NCI-H2196 (cell line): ENCODE measurements at regions not wholly inside any gene's neighbourhood (a gene's known extent, or its start where the extent isn't known, plus 50 kb on each side); places are given as distances from the start of the nearest gene placed in this dataset.
A peak's percentile ranks its signal among the peaks of the same experiment; 100 is the strongest.

Experiments
- DNase-seq: peaks from one replicate; lab custom pipeline; 2025; ENCODE audit not compliant: unreplicated experiment; lab: John Stamatoyannopoulos, UW

GRCh38 chr7:55690-56248 is 136.6 kb upstream of the FAM20C start:
- DNase-seq, result no peak

- no peak for DNase-seq
These were observed 136.0 kb upstream of the FAM20C start for GRCh38 chr7:56291-56913.

- DNase-seq, result no peak
These were observed 135.3 kb upstream of the FAM20C start for GRCh38 chr7:57071-57470.

- no peak for DNase-seq
These were observed 134.7 kb upstream of the FAM20C start for GRCh38 chr7:57482-58255.

- no peak for DNase-seq
These were observed 134.1 kb upstream of the FAM20C start for GRCh38 chr7:58316-58715.

- no peak for DNase-seq
These were observed 133.0 kb upstream of the FAM20C start for GRCh38 chr7:59079-60016.

GRCh38 chr7:60017-60675 is 132.2 kb upstream of the FAM20C start:
- no peak for DNase-seq

GRCh38 chr7:60706-61105 is 131.7 kb upstream of the FAM20C start:
- DNase-seq, result no peak

GRCh38 chr7:61111-61510 is 131.3 kb upstream of the FAM20C start:
- DNase-seq, result no peak

- DNase-seq, result no peak
These were observed 130.6 kb upstream of the FAM20C start for GRCh38 chr7:61576-62360.

- DNase-seq, result no peak
These were observed 129.8 kb upstream of the FAM20C start for GRCh38 chr7:62361-63116.

- DNase-seq, result no peak
These were observed 129.3 kb upstream of the FAM20C start for GRCh38 chr7:63117-63480.

- no peak for DNase-seq
These were observed 128.8 kb upstream of the FAM20C start for GRCh38 chr7:63521-64021.

GRCh38 chr7:64098-64915 is 128.1 kb upstream of the FAM20C start:
- peak; percentile 9 for DNase-seq

GRCh38 chr7:64916-65341 is 127.4 kb upstream of the FAM20C start:
- DNase-seq, result no peak

GRCh38 chr7:65554-65953 is 126.8 kb upstream of the FAM20C start:
- no peak for DNase-seq

- no peak for DNase-seq
These were observed 126.1 kb upstream of the FAM20C start for GRCh38 chr7:66296-66695.

- no peak for DNase-seq
These were observed 125.6 kb upstream of the FAM20C start for GRCh38 chr7:66741-67140.
